GM12891 (cell line): ENCODE measurements at regions not wholly inside any gene's neighbourhood (a gene's known extent, or its start where the extent isn't known, plus 50 kb on each side); places are given as distances from the start of the nearest gene placed in this dataset.

Experiments
- POLR2A ChIP-seq: IDR thresholded peaks from 2 replicates; pipeline ENCODE4 v1.6.1; 2011; ENCODE audit warnings: low read depth, low read length, control low read depth
- POLR2AphosphoS5 ChIP-seq: IDR thresholded peaks from 2 replicates; pipeline ENCODE4 v1.6.1; 2011; ENCODE audit warnings: low read depth, low read length, control low read depth
- SPI1 ChIP-seq: IDR thresholded peaks from 2 replicates; pipeline ENCODE4 v1.6.1; 2011; ENCODE audit warnings: low read depth, low read length, control low read depth
- TAF1 ChIP-seq: IDR thresholded peaks from 2 replicates; pipeline ENCODE4 v1.6.1; 2011; ENCODE audit warnings: low read depth, low read length, control low read depth

DNA sequence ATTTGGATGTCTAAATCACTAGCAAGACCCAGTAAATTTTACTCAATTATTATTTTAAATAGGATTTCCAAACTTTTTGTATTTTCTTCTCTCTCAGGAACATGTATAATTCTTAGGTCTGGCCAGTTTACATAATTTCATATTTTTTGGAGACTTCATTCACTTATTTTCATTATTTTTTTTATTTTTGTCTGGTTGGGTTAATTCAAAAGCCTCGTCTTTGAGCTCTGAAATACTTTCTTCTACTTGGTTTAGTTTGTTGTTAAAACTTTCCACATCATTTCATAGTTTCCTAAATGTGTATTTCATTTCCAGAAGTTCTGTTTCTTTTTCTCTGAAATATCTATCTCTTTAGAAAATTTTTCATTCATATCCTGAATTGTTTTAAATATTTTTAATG lies 322.9 kb upstream of the SPRY2 start:
- TF ChIP-seq POLR2AphosphoS5 (no peak), POLR2A (no peak), TAF1 (no peak), SPI1 (no peak)
